ENCODE measurements at regions not wholly inside any gene's neighbourhood (a gene's known extent, or its start where the extent isn't known, plus 50 kb on each side); places are given as distances from the start of the nearest gene placed in this dataset.
A peak's percentile ranks its signal among the peaks of the same experiment; 100 is the strongest.

- DNase-seq (ENCODE audit: low read depth in 1 of 2, low spot score in 1 of 2): no peak
- H3K27ac ChIP-seq (replicated peaks): no peak overlapping the region
- no peak overlapping the region for H3K4me3 ChIP-seq (replicated peaks; ENCODE audit: insufficient read depth, low read length)
- H3K27me3 ChIP-seq (ENCODE audit: insufficient read depth, poor library complexity, severe bottlenecking): no peaks in the 10 kb centered on the region
- TF ChIP-seq POLR2AphosphoS5 (IDR thresholded peaks at IDR 0.05; ENCODE audit: low read depth): no peak
Observed at GRCh38 chr2:160557903-160558302, 64.3 kb upstream of the RBMS1 start.

DNA sequence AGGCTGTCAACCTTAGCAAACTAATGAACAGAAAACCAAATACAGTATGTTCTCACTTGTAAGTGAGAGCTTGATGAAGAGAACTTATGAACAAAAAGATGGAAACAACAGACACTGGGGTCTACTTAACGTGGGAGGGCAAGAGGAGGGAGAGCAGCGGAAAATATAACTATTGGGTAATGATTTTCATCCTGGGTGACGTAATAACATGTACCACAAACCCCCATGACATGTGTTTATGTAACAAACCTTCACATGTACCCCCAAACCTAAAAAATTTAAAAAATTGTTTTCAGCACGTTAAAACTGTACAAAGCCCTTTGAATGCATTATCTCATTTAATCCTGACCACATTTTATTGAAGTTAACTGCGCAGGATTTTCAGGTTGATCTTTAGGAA, 64.9 kb upstream of the RBMS1 start:
- TF ChIP-seq, protein P1, sequence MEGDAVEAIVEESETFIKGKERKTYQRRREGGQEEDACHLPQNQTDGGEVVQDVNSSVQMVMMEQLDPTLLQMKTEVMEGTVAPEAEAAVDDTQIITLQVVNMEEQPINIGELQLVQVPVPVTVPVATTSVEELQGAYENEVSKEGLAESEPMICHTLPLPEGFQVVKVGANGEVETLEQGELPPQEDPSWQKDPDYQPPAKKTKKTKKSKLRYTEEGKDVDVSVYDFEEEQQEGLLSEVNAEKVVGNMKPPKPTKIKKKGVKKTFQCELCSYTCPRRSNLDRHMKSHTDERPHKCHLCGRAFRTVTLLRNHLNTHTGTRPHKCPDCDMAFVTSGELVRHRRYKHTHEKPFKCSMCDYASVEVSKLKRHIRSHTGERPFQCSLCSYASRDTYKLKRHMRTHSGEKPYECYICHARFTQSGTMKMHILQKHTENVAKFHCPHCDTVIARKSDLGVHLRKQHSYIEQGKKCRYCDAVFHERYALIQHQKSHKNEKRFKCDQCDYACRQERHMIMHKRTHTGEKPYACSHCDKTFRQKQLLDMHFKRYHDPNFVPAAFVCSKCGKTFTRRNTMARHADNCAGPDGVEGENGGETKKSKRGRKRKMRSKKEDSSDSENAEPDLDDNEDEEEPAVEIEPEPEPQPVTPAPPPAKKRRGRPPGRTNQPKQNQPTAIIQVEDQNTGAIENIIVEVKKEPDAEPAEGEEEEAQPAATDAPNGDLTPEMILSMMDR (IDR thresholded peaks at IDR 0.05; ENCODE audit: insufficient read depth, low read length): no peak
- TF ChIP-seq POLR2AphosphoS5 (IDR thresholded peaks at IDR 0.05; ENCODE audit: low read depth): no peak
- TF ChIP-seq GABPA (IDR thresholded peaks at IDR 0.05; ENCODE audit: low read depth): no peak
- TF ChIP-seq SPI1 (IDR thresholded peaks at IDR 0.05; ENCODE audit: borderline replicate concordance, low read depth): no peak
- TF ChIP-seq REST (IDR thresholded peaks at IDR 0.05; ENCODE audit: insufficient replicate concordance, low read depth): no peak
- no peak overlapping the region for H3K4me3 ChIP-seq (replicated peaks; ENCODE audit: insufficient read depth, low read length)
- no peak for DNase-seq (ENCODE audit: low read depth in 1 of 2, low spot score in 1 of 2)
- no peak overlapping the region for H3K27ac ChIP-seq (replicated peaks)
- no peaks in the 10 kb centered on the region for H3K27me3 ChIP-seq (ENCODE audit: insufficient read depth, poor library complexity, severe bottlenecking)

DNA sequence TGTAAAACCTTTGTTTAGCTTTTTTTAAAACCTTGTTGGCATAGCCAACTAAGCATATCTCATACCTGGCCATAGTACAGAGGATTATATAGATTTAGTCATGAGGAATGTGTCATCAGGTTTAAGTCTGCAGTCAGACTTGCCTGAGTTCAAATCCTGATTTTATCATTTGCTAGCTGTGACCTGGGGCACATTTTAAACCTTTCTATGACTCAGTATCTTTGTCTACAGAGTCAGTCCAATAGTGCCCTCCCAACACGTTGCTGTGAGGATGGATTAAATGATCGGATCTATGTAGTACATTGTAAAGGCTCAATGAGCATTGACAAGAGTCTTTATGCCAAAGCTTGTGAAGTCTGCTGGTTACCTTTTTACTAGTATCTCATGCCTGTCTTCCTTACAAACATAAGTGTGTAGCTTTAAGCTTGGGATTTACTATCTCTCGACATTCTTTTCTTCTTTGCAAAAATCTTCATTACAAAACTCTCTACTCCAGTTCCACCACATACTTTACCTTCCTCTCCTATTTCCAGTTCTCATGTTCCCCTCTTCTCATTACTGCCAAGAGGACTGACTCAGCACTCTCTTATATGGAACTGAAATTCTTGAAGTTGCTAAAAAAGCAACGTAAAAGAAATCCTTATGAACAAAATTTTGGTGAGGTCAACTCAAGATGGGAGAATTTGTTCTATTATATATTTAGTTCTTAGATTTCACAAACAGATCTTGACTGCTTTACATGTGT, 68.1 kb upstream of the RBMS1 start:
- Histone ChIP-seq H3K27me3 (ENCODE audit: insufficient read depth, poor library complexity, severe bottlenecking) (no peaks in the 10 kb centered on the region), H3K27ac (replicated peaks) (no peak overlapping the region), H3K4me3 (replicated peaks; ENCODE audit: insufficient read depth, low read length) (no peak overlapping the region)
- no peak for DNase-seq (ENCODE audit: low read depth in 1 of 2, low spot score in 1 of 2)
- TF ChIP-seq, protein P1 (IDR thresholded peaks at IDR 0.05; ENCODE audit: insufficient read depth, low read length): no peak
- TF ChIP-seq POLR2AphosphoS5 (IDR thresholded peaks at IDR 0.05; ENCODE audit: low read depth): no peak
- peak; percentile 1; the same call in 1 of the 2 replicates for TF ChIP-seq SPI1 (IDR thresholded peaks at IDR 0.05; ENCODE audit: borderline replicate concordance, low read depth)
- TF ChIP-seq REST (IDR thresholded peaks at IDR 0.05; ENCODE audit: insufficient replicate concordance, low read depth): no peak
- TF ChIP-seq GABPA (IDR thresholded peaks at IDR 0.05; ENCODE audit: low read depth): no peak

DNA sequence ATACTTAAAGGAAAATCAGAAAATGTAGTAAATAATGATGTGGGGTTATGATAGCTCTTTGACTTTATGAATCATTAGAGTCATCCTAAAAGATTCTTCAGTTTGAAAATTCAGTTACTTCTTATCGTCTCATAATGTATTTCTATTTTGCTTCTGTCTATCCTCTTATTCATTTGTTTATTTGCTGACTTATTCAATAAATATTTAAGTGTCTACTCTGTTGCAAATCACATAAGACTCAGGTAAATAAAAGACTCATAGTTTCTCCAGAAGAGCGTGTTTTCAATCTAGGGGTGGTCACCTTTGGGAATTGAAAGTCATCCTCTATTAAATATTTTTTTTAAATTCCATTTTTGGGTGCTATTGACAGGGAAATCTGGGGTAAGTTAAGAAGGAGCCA, 69.1 kb upstream of the RBMS1 start:
- no peak for DNase-seq (ENCODE audit: low read depth in 1 of 2, low spot score in 1 of 2)
- H3K27me3 ChIP-seq (ENCODE audit: insufficient read depth, poor library complexity, severe bottlenecking): no peaks in the 10 kb centered on the region
- no peak overlapping the region for H3K4me3 ChIP-seq (replicated peaks; ENCODE audit: insufficient read depth, low read length)
- no peak for TF ChIP-seq REST (IDR thresholded peaks at IDR 0.05; ENCODE audit: insufficient replicate concordance, low read depth)
- TF ChIP-seq, protein P1 (IDR thresholded peaks at IDR 0.05; ENCODE audit: insufficient read depth, low read length): no peak
- no peak overlapping the region for H3K27ac ChIP-seq (replicated peaks)
